Skin epidermis (tissue), 12 donors: ENCODE measurements at regions not wholly inside any gene's neighbourhood (a gene's known extent, or its start where the extent isn't known, plus 50 kb on each side); places are given as distances from the start of the nearest gene placed in this dataset.

Source experiments
- H3K27ac ChIP-seq, 21 experiments: fragments of 200-600 bp; sonication (generic) in 11 of 21; one replicate each; pipeline ENCODE4 v1.5.0; 2020; ENCODE audit warnings: mild to moderate bottlenecking in 3 of 21, inconsistent platforms in 2 of 21, moderate library complexity in 2 of 21
- H3K4me3 ChIP-seq, 7 experiments: fragments of 200-600 bp; sonication (generic) in 2 of 7; one replicate each; pipeline ENCODE4 v1.5.0; 2020; ENCODE audit warnings: inconsistent platforms in 2 of 7, mild to moderate bottlenecking in 2 of 7, moderate library complexity in 1 of 7

DNA sequence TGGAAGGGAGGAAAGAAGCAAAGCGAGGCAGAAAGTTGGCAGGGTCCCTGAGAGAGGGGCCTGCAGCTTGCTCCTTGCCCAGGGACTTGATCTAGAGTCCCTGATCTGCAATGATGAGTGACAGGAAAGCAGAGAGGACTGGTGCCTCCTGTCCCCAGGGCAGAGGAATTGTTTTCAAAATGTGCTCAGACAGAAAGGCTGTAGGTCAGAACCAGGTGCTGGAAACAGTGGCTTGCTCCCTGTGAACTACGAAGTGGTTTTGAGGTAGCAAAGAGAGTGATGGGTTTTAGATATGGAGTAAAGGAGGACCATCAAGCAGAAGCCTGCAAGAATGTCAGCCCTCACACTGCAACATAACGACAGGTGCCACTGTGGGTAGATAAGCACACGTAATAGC, 164.9 kb upstream of the SERTAD2 start:
- H3K4me3 ChIP-seq = no peak overlapping the region
- peak overlapping the region in 1 of 21 experiments; percentile 85 for H3K27ac ChIP-seq

DNA sequence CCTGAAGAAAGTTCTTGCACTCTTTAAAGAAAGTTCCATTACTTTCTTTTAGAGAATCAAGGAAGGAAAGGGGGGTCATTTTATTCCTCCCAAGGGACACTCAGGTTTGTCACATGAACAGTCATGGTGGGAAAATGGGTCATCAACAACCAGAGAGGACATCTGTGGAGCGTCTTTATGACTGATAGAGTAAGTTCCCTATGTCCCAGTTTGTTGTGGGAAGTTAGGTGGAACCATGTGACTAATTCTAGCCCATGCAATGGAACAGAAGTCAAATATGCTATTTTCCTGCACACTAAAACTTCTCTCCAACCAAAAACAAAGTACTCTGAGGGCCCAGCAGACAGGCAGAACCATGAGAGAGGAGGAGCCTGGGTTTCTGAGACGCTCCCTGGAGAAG, 165.6 kb upstream of the SERTAD2 start:
- Histone ChIP-seq H3K27ac (peak overlapping the region in 17 of 21 experiments; percentile 13 to 85 (median 64)), H3K4me3 (no peak overlapping the region)

DNA sequence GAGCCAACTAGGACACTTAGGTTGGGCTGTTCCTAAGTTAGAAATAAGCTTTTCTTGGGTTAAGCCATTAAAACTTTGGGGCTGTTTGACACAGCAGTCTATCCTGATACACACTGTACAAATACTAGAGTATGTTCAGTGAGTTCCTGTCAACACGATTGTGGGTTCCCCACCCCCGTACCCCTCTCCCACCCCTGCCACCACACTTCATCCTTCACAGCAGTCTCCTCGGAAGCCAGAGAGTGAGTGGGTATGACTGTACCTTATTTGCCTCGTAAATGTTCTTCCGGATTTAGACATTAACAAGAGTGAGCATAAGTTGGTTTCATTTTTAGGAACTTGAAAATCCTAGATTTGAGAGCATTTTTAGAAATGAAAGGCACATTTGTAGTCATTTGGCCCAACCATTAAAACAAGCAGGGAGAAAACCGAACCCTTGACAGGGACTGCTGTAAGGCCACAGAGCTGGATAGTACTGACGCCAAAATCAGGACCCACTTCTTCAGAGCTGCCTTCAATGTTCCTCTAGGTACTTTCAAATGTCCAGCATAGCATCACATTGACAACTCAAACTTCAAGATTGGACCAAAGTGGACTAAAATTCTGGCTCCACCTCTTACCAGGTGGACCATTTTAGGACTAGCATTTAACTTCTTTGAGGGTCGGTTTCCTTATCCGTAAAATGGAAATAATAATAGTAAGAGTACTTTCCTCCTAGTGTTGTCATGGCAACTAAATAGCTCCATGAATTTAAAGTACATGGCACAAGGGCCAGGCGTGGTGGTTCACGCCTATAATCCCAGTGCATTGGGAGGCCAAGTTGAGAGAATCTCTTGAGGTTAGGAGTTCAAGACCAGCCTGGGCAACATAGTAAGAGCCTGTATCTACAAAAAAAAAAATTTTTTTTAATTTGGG, 166.3 kb upstream of the SERTAD2 start:
- Histone ChIP-seq H3K4me3 (no peak overlapping the region), H3K27ac (peak overlapping the region in 18 of 21 experiments; percentile 13 to 85 (median 63))

DNA sequence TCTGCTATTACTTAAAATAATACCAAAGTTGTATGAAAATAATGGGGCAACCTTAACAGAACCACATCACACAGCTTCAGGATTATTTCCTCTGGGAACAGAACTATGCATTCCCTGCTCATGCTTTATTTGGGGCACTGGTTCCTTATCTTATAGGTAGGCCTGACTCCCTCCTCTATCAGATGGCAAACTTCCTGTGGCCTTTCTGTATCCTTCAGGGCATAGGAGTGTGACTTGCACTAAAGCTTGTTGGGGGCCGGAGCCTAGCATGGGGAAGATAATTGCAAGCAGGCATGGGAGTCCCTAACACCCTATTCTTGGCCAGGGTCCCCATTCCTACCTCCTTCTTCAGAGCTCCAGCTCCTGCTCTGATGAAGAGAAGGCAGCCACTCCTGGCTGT, 167.2 kb upstream of the SERTAD2 start:
- Histone ChIP-seq H3K27ac (peak overlapping the region in 3 of 21 experiments; percentile 3 to 85 (median 38)), H3K4me3 (no peak overlapping the region)

DNA sequence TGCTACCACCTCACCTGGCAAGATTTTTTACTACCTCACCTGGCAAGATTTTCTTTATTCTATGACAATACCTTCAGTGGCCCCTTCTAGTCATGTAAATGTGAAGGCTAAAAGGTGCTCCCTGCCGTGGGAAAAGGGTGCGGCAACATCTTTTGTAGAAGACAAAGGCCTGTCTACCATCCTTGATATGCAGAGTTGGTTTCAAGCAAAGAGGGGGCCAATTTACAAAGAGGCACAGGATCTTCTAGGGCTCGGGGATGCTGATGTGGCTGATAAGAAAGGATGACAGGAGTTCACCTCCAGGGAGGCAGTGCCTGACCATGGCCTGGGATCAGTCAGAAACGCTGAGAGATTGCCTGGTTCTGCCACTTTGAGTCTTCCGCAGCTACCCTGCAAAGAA, 165.4 kb upstream of the SLC1A4 start:
- no peak overlapping the region for H3K4me3 ChIP-seq
- H3K27ac ChIP-seq = no peak overlapping the region

DNA sequence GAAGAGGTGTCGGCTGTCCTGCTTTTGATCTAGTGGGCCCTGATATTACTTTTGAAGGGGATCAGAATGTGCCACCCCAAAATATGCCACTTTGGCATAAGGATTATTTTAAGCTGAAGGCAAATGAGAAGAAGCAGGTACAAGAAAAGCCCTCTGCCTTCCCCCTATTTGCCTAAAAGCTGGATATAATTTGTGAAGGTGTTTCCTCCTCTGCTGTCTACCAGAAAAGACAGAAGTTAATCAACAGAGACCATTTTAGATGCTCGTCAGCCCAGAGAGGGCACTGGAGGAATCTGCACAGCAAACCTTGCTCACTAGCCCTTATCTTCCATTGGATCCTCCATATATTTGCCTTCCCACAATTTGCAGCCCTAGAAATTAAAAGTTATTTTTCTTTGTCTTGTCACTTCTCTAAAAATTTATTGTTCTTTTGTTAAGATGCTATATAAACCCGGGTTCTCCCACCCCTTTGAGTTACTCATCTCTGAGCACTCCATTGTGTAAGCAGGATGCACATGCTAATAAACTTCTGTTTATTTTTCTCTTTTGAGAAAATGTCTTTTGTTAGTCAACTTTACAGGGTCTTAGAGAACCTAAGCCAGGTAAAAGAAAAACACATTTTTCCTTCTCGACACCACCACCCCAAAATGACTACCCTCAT, 163.2 kb upstream of the SLC1A4 start:
- H3K4me3 ChIP-seq = no peak overlapping the region

DNA sequence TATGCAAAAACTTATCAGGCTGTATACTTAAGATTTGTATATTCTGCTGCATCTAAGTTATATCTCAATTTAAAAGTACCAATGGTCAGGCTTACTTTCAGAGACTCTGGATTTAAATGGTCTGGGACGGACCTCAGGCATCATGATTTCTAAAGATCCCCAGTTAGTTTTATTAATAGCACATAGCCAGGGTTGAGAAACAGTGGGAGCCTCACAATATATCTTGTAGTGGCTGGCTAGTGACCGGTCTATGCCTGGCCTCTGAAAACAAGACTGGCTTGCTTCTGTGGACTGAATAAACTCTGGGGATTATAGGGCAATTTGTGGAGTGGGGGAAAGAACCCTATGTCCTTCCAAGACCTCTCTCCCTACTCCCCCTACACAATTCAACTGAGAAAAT, 162.5 kb upstream of the SLC1A4 start:
- Histone ChIP-seq H3K27ac (no peak overlapping the region), H3K4me3 (no peak overlapping the region)

More for the DNA sequence above, 163.2 kb upstream of the SLC1A4 start:
- H3K27ac ChIP-seq = no peak overlapping the region

DNA sequence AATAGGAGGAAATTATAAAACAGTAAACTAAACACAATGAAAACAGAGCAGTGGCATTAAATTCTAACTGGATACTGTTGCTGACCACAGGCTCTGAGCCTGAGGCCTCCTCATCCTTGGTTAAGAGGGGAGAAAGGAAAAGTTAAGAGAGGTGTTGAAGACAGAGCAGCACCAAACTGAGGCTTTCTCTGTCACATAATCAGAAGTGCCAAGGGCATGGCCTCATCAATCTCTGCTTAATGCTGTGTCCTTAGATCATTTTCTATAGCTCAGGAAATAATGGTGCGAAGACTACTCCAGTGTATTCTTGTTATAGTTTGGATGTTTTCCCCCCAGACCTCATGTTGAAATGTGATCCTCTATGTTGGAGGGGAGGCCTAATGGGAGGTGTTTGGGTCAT, 160.9 kb upstream of the SLC1A4 start:
- Histone ChIP-seq H3K4me3 (no peak overlapping the region), H3K27ac (no peak overlapping the region)

DNA sequence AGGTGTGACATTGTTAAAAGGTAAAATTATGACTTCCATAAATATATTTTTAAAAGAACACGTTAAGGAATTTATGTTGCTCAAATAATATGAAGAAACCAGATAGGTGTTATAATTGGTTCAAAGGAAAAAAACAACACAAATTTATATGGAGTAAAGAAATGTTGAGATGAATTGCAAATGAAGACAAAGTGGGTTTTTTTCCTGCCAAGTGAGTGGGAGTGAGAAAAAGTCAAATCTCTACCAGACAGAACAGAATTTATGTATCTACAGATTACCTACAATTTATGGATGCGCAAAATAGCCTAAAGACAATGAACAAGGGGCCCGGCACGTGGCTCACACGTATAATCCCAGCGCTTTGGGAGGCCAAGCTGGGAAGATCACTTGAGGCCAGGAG, 159.7 kb upstream of the SLC1A4 start:
- H3K4me3 ChIP-seq = no peak overlapping the region
- H3K27ac ChIP-seq = no peak overlapping the region

DNA sequence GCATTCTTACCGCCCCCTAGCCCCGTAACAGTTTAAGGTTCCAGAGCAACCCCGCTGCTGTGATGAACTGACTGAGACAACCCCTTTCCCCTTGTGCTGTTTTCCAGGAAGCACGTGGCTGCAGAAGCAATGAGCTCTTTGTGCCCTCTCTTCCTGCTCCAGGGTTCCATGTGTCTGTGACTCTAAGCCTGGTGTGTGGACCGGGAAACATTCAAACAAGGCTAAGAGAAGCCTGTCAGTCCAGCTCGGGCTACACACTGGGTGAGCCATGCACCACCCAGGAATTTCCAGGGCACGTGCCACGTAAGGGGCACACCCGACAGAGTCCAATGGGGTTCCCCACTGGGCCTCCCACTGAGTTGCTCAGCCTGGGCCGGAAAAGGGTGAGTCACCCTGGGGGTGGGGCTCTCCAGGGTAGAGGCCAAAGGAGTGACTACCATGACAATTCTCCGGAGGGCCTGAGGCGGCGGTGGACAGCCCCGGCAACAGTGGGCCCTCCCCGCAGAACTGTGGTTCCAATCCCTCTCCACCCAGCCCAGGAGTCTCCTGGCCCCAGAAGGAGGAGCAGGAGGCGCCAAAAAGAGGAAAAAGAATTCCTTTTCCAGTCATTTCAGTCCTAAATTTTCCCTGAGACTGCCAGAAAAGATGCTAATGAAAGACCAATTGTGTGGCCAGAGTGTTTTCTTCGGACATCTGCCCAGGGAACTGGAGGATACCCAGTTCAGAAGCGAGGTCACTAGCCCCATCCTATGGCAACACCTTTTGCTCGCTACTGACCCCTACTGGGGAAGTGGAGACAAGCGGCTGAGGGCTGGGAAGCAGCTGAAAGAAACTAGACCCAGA, 157.8 kb upstream of the SLC1A4 start:
- H3K27ac ChIP-seq = peak overlapping the region in 20 of 21 experiments; percentile 44 to 85 (median 70)
- H3K4me3 ChIP-seq = peak overlapping the region in 1 of 7 experiments; percentile 7

DNA sequence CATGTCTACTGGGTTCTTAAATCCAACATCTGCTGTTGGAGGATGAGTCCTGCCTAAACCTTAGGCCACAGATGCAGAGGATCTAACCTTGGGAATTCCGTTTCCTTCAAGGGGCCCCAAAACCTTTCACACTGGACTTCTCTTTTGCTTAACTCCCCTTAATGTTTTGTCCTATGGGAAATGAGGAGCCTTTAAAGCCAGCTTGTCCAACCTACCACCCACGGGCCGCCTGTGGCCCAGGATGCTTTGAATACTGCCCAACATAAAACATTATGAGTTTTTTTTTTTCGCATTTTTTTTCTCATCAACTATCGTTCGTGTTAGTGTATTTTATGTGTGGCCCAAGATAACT, 157.2 kb upstream of the SLC1A4 start:
- H3K4me3 ChIP-seq = no peak overlapping the region

DNA sequence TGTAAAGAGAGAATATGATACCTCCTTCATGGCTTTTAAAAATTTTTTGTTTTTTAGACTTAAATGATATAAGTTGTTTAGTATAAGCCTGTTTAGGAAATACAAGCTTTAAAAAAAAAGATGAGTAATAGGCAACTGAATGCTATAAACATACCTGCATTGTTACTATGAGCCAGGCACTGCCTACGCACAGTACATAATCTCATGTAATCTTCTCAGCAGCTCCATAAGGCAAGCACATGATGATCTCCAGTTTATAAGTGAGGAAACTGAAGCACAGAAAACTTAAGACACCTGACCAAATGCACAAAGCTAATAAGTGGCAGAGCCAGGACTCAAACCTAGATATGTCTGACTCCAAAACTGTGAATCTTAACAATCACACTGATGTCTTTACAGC, 156.3 kb upstream of the SLC1A4 start:
- H3K27ac ChIP-seq = peak overlapping the region in 9 of 21 experiments; percentile 50 to 85 (median 72)
- H3K4me3 ChIP-seq = no peak overlapping the region

More for the DNA sequence above, 157.2 kb upstream of the SLC1A4 start:
- peak overlapping the region in 18 of 21 experiments; percentile 50 to 85 (median 72) for H3K27ac ChIP-seq

DNA sequence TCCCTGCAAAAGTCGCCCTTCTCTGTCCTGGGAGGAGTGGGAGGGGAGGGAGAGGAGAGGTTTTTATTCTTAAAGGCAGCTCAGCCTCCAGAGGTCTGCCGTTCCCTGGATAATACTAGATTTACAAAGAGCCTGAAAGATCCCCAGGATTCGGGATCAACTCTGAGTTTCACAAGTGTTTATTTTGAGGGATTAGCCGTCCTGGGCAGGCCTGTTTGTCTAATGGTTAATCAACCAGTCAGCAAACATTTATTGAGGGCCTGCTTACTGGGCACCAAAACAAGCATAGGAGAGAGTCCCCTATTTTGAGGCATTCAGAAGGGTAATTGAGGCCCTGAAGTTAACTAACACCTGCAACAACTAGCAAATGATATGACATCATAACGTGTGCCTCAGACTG, 152.6 kb upstream of the SLC1A4 start:
- H3K27ac ChIP-seq = peak overlapping the region in 7 of 21 experiments; percentile 27 to 84 (median 75)

DNA sequence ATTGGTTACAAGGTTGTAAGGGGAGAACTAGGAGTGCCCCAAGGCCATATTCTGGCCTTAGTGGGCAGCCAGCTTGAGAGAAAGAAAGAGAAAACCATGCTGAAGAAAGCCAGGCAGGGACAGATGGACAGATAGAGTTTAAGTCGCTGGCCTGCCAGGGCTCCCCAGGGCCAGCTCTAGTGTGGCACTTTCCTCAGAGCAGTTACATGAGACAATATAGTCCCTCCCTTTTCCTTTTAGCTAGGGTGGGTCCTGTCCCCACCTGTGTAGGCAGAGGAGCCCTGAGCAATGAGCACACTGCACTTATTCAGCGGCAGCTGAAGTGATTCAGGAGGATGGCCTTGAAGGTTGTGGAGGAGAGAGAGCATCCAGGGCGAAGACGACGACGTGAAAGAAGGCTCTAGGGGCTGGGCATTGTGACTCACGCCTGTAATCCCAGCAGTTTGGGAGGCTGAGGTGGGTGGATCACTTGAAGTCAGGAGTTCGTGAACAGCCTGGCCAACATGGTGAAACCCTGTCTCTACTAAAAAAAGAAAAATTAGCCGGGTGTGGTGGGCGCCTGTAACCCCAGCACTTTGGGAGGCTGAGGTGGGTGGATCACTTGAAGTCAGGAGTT, 152.0 kb upstream of the SLC1A4 start:
- Histone ChIP-seq H3K4me3 (no peak overlapping the region), H3K27ac (peak overlapping the region in 17 of 21 experiments; percentile 9 to 87 (median 70))

More for the DNA sequence above, 152.6 kb upstream of the SLC1A4 start:
- H3K4me3 ChIP-seq = no peak overlapping the region

DNA sequence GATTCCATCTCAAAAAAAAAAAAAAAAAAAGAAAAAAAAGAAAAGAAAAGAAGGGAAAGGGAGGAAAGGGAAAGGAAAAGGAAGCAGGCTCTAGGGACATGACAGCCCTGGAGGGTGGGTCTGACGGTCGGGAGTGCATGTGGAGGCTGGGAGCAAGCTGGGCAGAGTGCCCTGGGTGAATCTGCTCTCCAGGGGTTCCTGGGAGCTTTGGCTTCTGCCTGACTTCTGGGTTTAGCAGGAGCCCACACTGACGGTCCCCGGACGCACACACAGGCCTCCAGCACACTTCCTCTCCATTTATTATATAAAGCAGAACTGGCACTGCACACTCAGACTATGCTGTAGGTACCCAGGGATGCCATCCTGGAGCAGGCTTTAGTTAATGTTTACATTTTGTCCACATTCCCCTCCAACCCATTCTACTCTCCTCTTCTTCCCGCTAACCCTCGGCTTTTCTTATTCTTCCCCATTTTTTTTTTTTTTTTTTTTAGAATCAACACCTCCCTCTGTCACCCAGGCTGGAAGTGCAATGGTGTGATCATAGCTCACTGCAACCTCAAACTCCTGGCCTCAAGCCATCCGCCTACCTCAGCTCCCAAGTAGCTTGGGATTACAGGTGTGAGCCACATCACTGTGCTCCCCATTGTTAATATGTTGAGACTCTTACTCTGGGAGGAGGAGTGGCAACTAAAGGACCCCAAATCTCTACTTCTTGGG, 151.1 kb upstream of the SLC1A4 start:
- Histone ChIP-seq H3K4me3 (no peak overlapping the region), H3K27ac (peak overlapping the region in 20 of 21 experiments; percentile 9 to 87 (median 69))

DNA sequence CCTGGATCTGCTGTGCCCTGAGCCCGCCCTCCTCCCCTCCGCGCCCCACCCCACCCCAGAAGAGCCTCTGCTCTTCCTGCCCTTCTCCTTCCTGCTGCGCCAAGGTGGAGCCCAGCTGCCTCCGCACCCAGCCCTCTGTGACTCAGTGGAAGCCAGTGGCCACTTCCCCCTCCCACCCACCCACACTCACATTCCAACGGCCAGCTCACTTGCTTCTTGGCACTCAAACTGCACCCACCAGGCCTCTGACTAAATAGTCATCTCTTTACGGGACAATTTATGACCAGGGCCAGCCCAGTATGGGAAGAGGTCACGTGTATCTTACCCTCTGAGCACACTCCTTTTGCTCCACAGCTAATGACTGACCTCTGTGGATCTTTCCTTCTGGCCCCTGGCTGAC, 150.4 kb upstream of the SLC1A4 start:
- Histone ChIP-seq H3K27ac (peak overlapping the region in 20 of 21 experiments; percentile 9 to 87 (median 69)), H3K4me3 (no peak overlapping the region)

DNA sequence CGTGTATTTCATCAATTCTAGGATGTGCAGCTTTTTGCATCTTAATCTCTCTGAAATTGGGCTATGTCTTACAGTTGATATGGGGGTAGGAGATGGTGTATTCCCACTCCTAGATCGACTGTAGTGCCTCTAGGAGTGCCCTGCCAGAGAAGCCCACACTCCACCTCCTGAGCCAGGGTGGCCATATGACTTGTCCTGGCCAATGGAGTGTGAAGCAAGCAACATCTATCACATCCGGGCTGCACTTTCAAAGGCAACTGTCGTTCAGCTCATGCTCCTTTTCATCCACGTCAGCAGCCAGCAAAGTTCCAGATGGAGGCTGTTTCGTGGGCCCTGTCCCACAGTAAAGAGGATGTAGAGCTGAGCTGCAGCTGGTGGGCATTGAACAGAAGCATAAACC, 149.4 kb upstream of the SLC1A4 start:
- Histone ChIP-seq H3K27ac (peak overlapping the region in 20 of 21 experiments; percentile 26 to 87 (median 60)), H3K4me3 (no peak overlapping the region)

DNA sequence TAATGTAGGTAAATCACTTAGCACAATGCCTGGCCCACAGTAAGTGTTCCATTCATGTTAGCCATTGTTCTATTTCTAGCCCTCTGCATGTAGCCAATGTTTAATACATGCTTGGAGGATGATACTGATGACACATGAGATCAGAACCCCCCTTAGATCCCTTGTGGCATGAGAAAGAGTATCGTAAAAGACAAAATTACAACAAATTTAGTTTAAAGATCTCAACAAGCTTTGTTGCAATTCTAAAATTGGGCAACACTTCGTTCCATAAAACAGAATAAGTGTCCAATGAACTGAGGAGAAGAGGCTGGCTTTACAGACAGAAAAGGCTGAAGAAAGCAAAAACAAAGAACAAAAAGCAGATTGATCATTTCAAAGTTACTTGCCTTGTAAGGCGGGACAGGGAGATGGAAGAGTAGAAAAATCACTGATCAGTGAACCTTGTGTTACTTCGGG, 148.7 kb upstream of the SLC1A4 start:
- Histone ChIP-seq H3K4me3 (no peak overlapping the region), H3K27ac (peak overlapping the region in 19 of 21 experiments; percentile 18 to 87 (median 49))

DNA sequence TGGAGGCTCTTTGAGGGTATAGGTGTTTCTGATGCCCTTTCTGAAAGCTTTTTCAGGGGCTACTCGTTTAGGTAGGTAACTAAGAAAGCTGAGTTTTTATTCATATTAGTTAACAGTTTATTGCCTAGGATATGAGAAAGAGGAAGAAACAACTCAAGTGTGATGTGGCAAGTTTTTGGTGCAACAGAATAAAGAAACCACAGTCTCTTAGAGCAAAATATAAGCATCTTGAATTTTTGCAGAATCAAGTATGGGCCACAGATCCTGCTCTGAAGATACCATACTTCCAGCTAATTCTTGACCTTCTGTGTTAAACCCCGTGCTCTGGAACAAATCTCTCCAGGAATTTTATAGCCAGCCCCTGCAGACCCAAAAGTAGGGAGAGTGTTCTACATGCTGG, 147.7 kb upstream of the SLC1A4 start:
- peak overlapping the region in 10 of 21 experiments; percentile 4 to 87 (median 70) for H3K27ac ChIP-seq
- no peak overlapping the region for H3K4me3 ChIP-seq
